NCI-H1417 (cell line): ENCODE measurements at regions not wholly inside any gene's neighbourhood (a gene's known extent, or its start where the extent isn't known, plus 50 kb on each side); places are given as distances from the start of the nearest gene placed in this dataset.
"Not testable (repeated sequence)": the region's sequence is repeated elsewhere in the genome, so short reads cannot be mapped to it uniquely, and the experiment has no call there.

ENCODE experiments used
- DNase-seq, 3 experiments: peaks; one replicate each; lab custom pipeline; 2025; lab: John Stamatoyannopoulos, UW

DNA sequence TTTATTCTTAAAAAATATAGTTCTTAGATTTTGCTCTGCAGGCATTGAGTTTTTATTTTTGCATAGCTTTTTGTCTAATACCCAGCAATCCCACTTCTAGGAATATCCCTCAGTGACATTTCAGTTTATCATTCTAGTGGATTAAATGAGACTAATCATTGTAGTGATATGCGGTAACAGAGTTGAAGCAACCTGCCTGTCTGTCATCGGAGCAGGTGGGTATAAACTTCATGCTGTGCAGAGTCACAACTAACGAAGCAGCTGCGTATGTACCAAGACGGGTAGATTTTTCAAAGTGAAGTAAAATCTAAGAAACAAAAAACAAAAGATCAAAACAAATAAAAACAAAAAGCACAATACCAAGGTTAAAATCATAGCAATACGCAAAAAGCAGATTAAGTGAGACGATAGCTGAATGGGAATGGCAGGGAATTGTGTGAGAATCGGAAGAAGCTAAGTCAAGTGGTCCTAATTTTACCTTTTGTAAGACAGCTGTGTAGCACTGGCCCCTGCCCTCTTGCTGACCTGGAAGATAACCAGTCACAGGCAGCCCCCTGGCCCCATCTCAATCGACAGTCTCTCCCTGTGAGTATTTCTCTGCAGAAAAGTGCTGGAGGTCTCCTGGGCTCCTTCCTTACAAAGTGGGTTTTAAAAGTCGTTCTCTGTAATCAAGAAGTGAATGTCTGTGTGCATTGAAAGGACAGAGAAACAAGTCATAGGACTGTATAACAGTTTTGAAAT lies 169.2 kb downstream of the OR2B2 start:
- peak in 1 of 3 experiments; percentile 24 for DNase-seq

GRCh38 chr6:27739902-27740301 lies 172.3 kb downstream of the OR2B2 start:
- not testable (repeated sequence) for DNase-seq

GRCh38 chr6:27736686-27737085 lies 175.5 kb downstream of the OR2B2 start:
- DNase-seq: no peak

DNA sequence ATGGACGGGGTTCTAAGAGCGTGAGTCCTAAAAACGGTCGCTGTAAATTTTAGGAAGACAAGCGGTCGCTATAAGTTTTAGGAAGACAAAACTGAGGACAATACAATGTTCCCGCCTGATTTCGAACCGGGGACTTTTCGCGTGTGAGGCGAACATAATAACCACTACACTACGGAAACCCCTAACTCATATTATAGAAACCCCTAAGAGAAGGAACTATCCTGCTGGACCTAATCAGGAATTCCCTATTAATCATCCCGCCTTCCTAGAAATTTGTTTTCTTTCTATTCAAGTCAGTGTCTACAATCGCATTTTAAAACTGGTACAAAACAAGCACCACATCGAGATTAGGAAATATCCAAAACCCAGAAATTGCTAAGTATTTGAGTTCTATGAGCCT lies 183.8 kb downstream of the OR2B2 start:
- no peak for DNase-seq

- DNase-seq: no peak
Measured at GRCh38 chr6:27726619-27727023, 185.6 kb downstream of the OR2B2 start.

DNA sequence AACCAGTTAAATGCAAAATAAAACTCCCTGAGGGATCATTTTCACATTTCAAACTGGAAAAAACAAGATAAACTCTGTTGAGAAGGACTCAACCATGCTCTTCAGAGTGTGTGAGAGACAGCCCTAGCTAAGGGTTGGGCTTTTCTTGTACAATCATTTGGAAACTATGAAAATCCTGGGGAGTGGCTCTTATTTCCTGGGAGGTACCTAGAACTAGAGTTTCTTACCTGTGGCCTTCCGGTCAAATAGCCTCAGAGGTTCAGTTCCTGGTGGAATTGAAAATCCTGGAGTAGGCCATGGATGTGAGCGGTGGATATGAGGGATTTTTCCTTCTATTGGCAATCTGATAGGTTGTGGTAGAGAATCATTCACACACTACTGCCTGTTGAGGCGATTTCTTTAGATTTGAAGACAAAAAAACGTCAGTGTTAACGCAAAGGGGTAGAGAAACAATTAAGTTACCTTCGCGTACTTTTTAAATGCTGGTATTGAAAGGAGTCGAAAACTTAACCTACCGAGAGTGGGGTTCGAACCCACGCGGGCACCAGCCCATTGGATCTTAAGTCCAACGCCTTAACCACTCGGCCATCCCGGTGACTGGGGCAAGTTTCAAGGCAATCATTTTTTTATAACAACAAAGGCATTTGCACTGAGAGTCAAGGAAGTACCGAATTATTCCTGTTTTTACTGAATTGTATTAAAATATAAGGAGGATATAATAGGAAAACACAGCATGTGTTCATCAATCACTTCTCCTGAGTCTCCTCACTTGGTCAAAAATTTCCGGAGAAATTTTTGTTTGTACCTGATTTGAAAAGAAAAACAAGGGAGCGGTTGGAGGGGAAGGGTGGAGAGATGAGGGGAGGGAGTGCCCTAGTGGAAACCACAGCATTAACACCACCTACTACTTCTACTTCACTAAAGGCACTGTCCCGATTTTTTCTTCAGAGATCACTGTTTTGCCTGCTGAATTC lies 191.3 kb downstream of the OR2B2 start:
- no peak for DNase-seq

DNA sequence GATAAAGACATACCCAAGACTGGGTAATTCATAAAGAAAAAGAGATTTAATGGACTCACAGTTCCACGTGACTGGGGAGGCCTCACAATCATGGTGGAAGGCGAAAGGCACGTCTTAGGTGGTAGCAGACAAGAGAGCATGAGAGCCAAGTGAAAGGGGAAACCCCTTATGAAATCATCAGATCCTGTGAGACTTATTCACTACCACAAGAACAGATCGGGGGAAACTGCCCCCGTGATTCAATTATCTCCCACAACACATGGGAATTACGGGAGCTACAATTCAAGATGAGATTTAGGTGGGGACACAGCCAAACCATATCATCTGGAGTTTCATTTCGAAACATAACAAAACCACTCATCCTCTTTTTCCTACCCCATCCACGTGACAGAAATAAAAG lies 193.2 kb downstream of the OR2B2 start:
- DNase-seq: not testable (repeated sequence)

- no peak for DNase-seq
Measured at GRCh38 chr6:27706431-27706830, 205.8 kb downstream of the OR2B2 start.

- DNase-seq: no peak
Measured at GRCh38 chr6:27700337-27700736, 211.9 kb downstream of the OR2B2 start.

- DNase-seq: no peak
Measured at GRCh38 chr6:27694547-27694874, 217.7 kb downstream of the OR2B2 start.

- DNase-seq: peak; percentile 16 to 75 (median 62)
Measured at GRCh38 chr6:27693766-27694546, 218.2 kb downstream of the OR2B2 start.

DNA sequence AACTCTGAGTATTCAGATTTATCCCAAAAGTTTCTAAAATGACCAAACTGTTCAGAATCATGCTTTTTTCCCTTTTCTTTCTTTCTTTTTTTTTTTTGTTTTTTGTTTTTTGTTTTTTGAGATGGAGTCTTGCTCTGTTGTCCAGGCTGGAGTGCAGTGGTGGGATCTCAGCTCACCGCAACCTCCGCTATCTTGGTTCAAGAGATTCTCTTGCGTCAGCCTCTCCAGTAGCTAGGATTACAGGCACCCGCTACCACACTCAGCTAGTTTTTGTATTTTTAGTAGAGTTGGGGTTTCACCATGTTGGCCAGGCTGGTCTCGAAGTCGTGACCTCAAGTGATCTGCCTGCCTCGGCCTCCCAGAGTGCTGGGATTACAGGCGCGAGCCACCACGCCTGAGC lies 219.2 kb upstream of the ZNF184 start:
- DNase-seq: not testable (repeated sequence)

DNA sequence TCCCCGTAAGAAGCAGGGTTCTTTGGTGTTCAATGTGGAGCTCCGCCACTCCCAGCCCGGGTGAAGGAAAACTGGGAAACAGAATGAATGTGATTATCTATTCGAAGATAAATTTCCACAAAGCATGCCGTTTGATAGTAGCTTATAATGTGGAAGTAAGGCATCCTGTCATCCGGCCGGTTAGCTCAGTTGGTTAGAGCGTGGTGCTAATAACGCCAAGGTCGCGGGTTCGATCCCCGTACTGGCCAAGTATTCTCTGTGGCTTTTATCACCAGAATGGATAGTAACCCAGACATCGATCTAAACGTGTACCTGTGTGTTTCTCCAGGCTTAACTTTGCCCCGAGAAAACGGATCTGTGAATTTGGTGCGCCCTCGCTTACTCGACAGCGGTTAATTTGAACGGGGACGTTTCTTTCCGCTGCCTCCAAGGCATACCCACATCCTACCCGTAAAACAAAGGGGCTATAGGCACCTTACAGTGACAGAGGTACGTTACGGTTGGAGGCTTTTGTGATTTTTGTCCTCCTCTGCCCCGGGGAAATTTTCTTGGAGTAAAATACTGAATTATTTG lies 215.2 kb upstream of the ZNF184 start:
- DNase-seq: peak; percentile 87 to 96 (median 88)

- peak; percentile 66 to 90 (median 85) for DNase-seq
Measured at GRCh38 chr6:27687154-27688013, 214.5 kb upstream of the ZNF184 start.

- no peak for DNase-seq
Measured at GRCh38 chr6:27685279-27685678, 212.4 kb upstream of the ZNF184 start.

- peak in 2 of 3 experiments; percentile 3 to 62 for DNase-seq
Measured at GRCh38 chr6:27684264-27685211, 211.6 kb upstream of the ZNF184 start.

DNA sequence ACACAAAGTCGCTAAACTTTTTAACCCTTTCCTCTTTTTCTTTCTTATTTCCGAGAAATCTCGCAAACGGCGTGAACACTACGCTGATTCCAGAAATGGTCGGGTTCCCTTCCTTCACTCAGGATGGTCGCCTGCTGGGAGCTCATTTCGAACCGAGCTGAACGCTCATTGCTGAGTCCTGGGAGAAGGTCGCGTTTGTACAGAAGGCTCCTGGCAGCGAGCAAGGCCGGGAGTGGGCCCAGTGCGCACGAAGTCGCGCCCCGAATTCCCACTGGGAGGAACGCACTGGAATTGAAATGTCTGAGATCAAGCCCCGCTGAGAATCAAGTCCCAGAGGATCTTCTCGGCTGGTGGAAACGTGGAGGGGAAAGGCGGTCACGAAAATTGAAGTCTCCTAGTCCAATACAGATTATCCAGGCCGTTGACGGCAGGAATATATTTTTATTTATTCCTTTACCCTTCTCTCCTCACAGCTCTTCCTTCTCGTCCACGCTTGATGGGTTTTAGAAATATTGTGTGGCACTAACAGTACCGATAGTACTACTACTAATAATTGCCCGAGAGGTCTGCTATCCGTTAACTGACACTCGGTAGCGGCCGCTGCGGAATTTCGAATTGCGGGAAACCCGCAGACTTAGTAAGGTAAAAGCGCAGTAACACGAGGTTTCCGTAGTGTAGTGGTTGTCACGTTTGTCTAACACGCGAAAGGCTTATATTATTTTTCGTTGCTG lies 207.2 kb upstream of the ZNF184 start:
- no peak for DNase-seq

DNA sequence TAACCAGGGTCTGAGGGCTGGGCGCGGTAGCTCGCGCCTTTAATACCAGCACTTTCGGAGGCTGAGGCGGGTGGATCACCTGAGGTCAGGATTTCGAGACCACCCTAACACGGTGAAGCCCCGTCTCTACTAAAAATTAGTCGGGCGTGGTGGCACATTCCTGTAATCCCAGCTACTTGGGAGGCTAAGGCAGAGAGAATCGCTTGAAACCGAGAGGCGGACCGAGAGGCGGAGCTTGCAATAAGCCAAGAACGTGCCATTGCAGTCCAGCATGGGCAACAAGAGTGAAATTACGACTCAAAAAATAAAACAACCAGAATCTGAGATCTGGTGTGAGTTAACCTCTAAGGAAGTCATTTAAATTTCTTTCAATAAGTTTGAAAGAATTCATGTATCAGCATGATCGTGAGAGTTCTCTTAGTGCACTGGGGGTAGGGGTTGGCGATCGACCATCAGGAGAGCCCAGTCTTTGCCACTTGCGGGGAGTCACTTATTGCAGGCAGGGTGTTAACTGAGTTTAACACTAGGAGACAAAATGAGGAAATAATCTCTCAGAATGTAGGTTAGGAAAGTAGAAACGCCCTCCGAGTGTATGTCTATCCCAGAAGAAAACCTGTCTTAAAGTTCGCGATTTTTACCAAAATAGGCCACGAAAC lies 206.5 kb upstream of the ZNF184 start:
- DNase-seq: no peak

- no peak for DNase-seq
Measured at GRCh38 chr6:27678469-27678868, 205.6 kb upstream of the ZNF184 start.
